Esophagus muscularis mucosa (tissue), 4 donors: ENCODE measurements at regions not wholly inside any gene's neighbourhood (a gene's known extent, or its start where the extent isn't known, plus 50 kb on each side); places are given as distances from the start of the nearest gene placed in this dataset.

Source experiments
- DNase-seq: peaks from one replicate; pipeline ENCODE4 v3.0.0-alpha.2; 2017; ENCODE audit errors: extremely low spot score
- H3K27ac ChIP-seq, 4 donors: fragments of 200-600 bp; sonication (generic); replicated peaks in 1 of 4; 1 replicate in 3 of 4; 2 replicates in 1 of 4; pipeline ENCODE4 v1.5.1; 2016 to 2019; ENCODE audit warnings: mild to moderate bottlenecking in 1 of 4
- H3K27me3 ChIP-seq, 4 donors: fragments of 200-600 bp; sonication (generic); one replicate each; pipeline versions ENCODE4 v1.5.1 to v1.6.0; 2016 to 2019
- H3K36me3 ChIP-seq, 4 donors: fragments of 200-600 bp; sonication (generic); one replicate each; pipeline ENCODE4 v1.5.1; 2016 to 2019
- H3K4me1 ChIP-seq, 4 donors: fragments of 200-600 bp; sonication (generic); one replicate each; pipeline ENCODE4 v1.5.1; 2016 to 2019
- H3K4me3 ChIP-seq, 4 donors: fragments of 200-600 bp; sonication (generic); 1 replicate in 2 of 4; 2 replicates in 2 of 4; pipeline ENCODE4 v1.5.1; 2016 to 2019; ENCODE audit warnings: mild to moderate bottlenecking in 4 of 4, moderate library complexity in 1 of 4
- H3K9me3 ChIP-seq, 4 donors: fragments of 200-600 bp; sonication (generic); 1 replicate in 3 of 4; 2 replicates in 1 of 4; pipeline ENCODE4 v1.5.1; 2016 to 2019
- CTCF ChIP-seq, 3 experiments: fragments of 200-600 bp in 2 of 3; fragments of 450-650 bp in 1 of 3; sonication (generic) in 2 of 3; IDR thresholded peaks; one replicate each; pipeline ENCODE4 v1.5.1; 2017 to 2019; ENCODE audit warnings: antibody characterized with exemption in 3 of 3, mild to moderate bottlenecking in 2 of 3, moderate library complexity in 1 of 3
- EP300 ChIP-seq: sonication (generic); formaldehyde crosslinking; IDR thresholded peaks from one replicate; pipeline ENCODE4 v1.6.1; 2017; ENCODE audit warnings: antibody characterized with exemption
- POLR2A ChIP-seq: fragments of 450-650 bp; IDR thresholded peaks from one replicate; pipeline ENCODE4 v1.6.1; 2017; ENCODE audit warnings: antibody characterized with exemption, moderate library complexity, mild to moderate bottlenecking, low read depth
- POLR2AphosphoS5 ChIP-seq, 2 donors: sonication (generic); formaldehyde crosslinking; IDR thresholded peaks; one replicate each; pipeline ENCODE4 v1.6.1; 2017; ENCODE audit warnings: antibody characterized with exemption in 2 of 2
- WGBS: methylation state at CpG from one replicate; pipeline ENCODE4 v1.1.5; 2018; 5-methylcytosine and 5-hydroxymethylcytosine counted together
- intact Hi-C: fragments of 100-400 bp; cut with DNase I; formaldehyde crosslinking; loops from one replicate; pipeline ENCODE4 v1.15.1; 2023

- H3K27me3 ChIP-seq = no peaks in the 10 kb centered on the region
- no peak for DNase-seq
- H3K4me1 ChIP-seq = no peaks in the 10 kb centered on the region
- TF ChIP-seq EP300 = no peak
- TF ChIP-seq CTCF (IDR thresholded peaks at IDR 0.05) = no peak
- TF ChIP-seq POLR2A = no peak
- WGBS = 76% methylated on average over 2 of the region's 2 CpGs
- intact Hi-C loops = no loop called here
- no peaks in the 10 kb centered on the region for H3K36me3 ChIP-seq
- H3K4me3 ChIP-seq = no peak overlapping the region
- no peak overlapping the region for H3K27ac ChIP-seq
- H3K9me3 ChIP-seq = no peaks in the 10 kb centered on the region
Measured at GRCh38 chr14:34318014-34318413, 144.0 kb downstream of the SPTSSA start.

GRCh38 chr14:34310724-34311123, 151.3 kb downstream of the SPTSSA start:
- peak; percentile 14 for DNase-seq
- TF ChIP-seq POLR2AphosphoS5 (IDR thresholded peaks at IDR 0.05) (no peak), CTCF (IDR thresholded peaks at IDR 0.05) (no peak), POLR2A (no peak), EP300 (no peak)
- intact Hi-C loops = no loop called here
- H3K36me3 ChIP-seq = no peaks in the 10 kb centered on the region
- H3K9me3 ChIP-seq = no peaks in the 10 kb centered on the region
- no peak overlapping the region for H3K27ac ChIP-seq
- H3K4me1 ChIP-seq = no peaks in the 10 kb centered on the region
- H3K4me3 ChIP-seq = no peak overlapping the region
- 86% methylated on average over 1 of the region's 1 CpG for WGBS
- H3K27me3 ChIP-seq = no peaks in the 10 kb centered on the region

- TF ChIP-seq EP300 = no peak
- WGBS = 90% methylated on average over 2 of the region's 2 CpGs
- Histone ChIP-seq H3K4me1 (peaks cover 0 to 17% (median 6%) of the 10 kb centered on the region in 4 donors), H3K36me3 (no peaks in the 10 kb centered on the region), H3K4me3 (no peak overlapping the region), H3K9me3 (no peaks in the 10 kb centered on the region), H3K27me3 (no peaks in the 10 kb centered on the region), H3K27ac (no peak overlapping the region)
- DNase-seq = no peak
- intact Hi-C loops = loop anchor here (5.0 kb wide), 1 partner anchor 202 kb away; no protein-coding TSS in a partner anchor
Measured at GRCh38 chr14:34303811-34304210, 158.2 kb downstream of the SPTSSA start.

- TF ChIP-seq EP300 = no peak
- TF ChIP-seq CTCF (IDR thresholded peaks at IDR 0.05) = no peak
- Histone ChIP-seq H3K4me3 (no peak overlapping the region), H3K36me3 (no peaks in the 10 kb centered on the region), H3K9me3 (no peaks in the 10 kb centered on the region), H3K27me3 (no peaks in the 10 kb centered on the region), H3K4me1 (peaks cover 0 to 17% (median 6%) of the 10 kb centered on the region in 4 donors), H3K27ac (no peak overlapping the region)
- intact Hi-C loops = loop anchor here (5.0 kb wide), 1 partner anchor 200 kb away; no protein-coding TSS in a partner anchor
- WGBS = 26% methylated on average over 6 of the region's 6 CpGs
- no peak for DNase-seq
Measured at GRCh38 chr14:34302654-34303053, 159.4 kb downstream of the SPTSSA start.

- WGBS = 45% methylated on average over 3 of the region's 3 CpGs
- intact Hi-C loops = loop anchor here (2.0 to 5.0 kb wide), 2 partner anchors 199 to 462 kb away; no protein-coding TSS in a partner anchor
- no peaks in the 10 kb centered on the region for H3K9me3 ChIP-seq
- peaks cover 0 to 17% (median 6%) of the 10 kb centered on the region in 4 donors for H3K4me1 ChIP-seq
- H3K27me3 ChIP-seq = no peaks in the 10 kb centered on the region
- no peaks in the 10 kb centered on the region for H3K36me3 ChIP-seq
- H3K4me3 ChIP-seq = no peak overlapping the region
- TF ChIP-seq CTCF (IDR thresholded peaks at IDR 0.05) (peak; percentile 59 to 67 (median 60)), EP300 (no peak)
- H3K27ac ChIP-seq = no peak overlapping the region
- no peak for DNase-seq
Measured at GRCh38 chr14:34300882-34301734, 160.9 kb downstream of the SPTSSA start.
